H9 (cell line): ENCODE measurements at regions not wholly inside any gene's neighbourhood (a gene's known extent, or its start where the extent isn't known, plus 50 kb on each side); places are given as distances from the start of the nearest gene placed in this dataset.

Experiments
- DNase-seq: peaks from one replicate; pipeline ENCODE4 v3.0.0-alpha.2; 2017
- H2AFZ ChIP-seq: one replicate; pipeline ENCODE4 v1.6.1; 2013; ENCODE audit warnings: mild to moderate bottlenecking, low read length, control low read depth, moderate library complexity
- H2AK5ac ChIP-seq: 2 replicates; pipeline ENCODE4 v1.6.1; 2013; ENCODE audit warnings: low read length, control low read depth, mixed read lengths; ENCODE audit not compliant: insufficient read length
- H2BK120ac ChIP-seq: one replicate; pipeline ENCODE4 v1.6.1; 2013; ENCODE audit warnings: low read depth, mild to moderate bottlenecking, low read length, control low read depth, inconsistent platforms; ENCODE audit not compliant: poor library complexity, severe bottlenecking
- H2BK12ac ChIP-seq: 2 replicates; pipeline ENCODE4 v1.6.1; 2013; ENCODE audit warnings: low read length, control low read depth, mixed read lengths, low read depth; ENCODE audit not compliant: insufficient read length
- H2BK15ac ChIP-seq: 2 replicates; pipeline ENCODE4 v1.6.1; 2013; ENCODE audit warnings: low read depth, low read length, control low read depth
- H2BK20ac ChIP-seq: one replicate; pipeline ENCODE4 v1.6.1; 2013; ENCODE audit warnings: low read depth, mild to moderate bottlenecking, low read length, control low read depth, inconsistent platforms; ENCODE audit not compliant: poor library complexity, severe bottlenecking
- H2BK5ac ChIP-seq: 2 replicates; pipeline ENCODE4 v1.6.1; 2013; ENCODE audit warnings: low read length, control low read depth, mixed read lengths; ENCODE audit not compliant: insufficient read length
- H3K14ac ChIP-seq: 2 replicates; pipeline ENCODE4 v1.6.1; 2013; ENCODE audit warnings: low read length, control low read depth; ENCODE audit not compliant: insufficient read depth
- H3K18ac ChIP-seq: 2 replicates; pipeline ENCODE4 v1.6.1; 2013; ENCODE audit warnings: low read depth, mild to moderate bottlenecking, mixed read lengths, low read length, control low read depth; ENCODE audit not compliant: insufficient read length
- H3K23ac ChIP-seq: 2 replicates; pipeline ENCODE4 v1.6.1; 2013; ENCODE audit warnings: low read length, control low read depth, mixed read lengths, low read depth; ENCODE audit not compliant: insufficient read length
- H3K23me2 ChIP-seq: 2 replicates; pipeline ENCODE4 v1.6.1; 2013; ENCODE audit warnings: low read depth, mild to moderate bottlenecking, mixed read lengths, low read length, control low read depth; ENCODE audit not compliant: insufficient read length, poor library complexity, severe bottlenecking
- H3K27ac ChIP-seq: 2 replicates; pipeline ENCODE4 v1.5.1; 2013; ENCODE audit warnings: low read length, control low read depth, mixed read lengths, low read depth; ENCODE audit not compliant: insufficient read length
- H3K27me3 ChIP-seq: 2 replicates; pipeline ENCODE4 v1.6.1; 2013; ENCODE audit warnings: low read length, control low read depth, inconsistent platforms; ENCODE audit not compliant: insufficient read depth
- H3K4ac ChIP-seq: 2 replicates; pipeline ENCODE4 v1.6.1; 2013; ENCODE audit warnings: low read depth, mild to moderate bottlenecking, control low read depth, inconsistent platforms, low read length, moderate library complexity
- H3K4me1 ChIP-seq: 2 replicates; pipeline ENCODE4 v1.6.1; 2013; ENCODE audit warnings: low read length, control low read depth, inconsistent platforms; ENCODE audit not compliant: insufficient read depth
- H3K4me2 ChIP-seq: 2 replicates; pipeline ENCODE4 v1.6.1; 2013; ENCODE audit warnings: low read length, control low read depth, mixed read lengths; ENCODE audit not compliant: insufficient read length, insufficient read depth
- H3K56ac ChIP-seq: 2 replicates; pipeline ENCODE4 v1.6.1; 2013; ENCODE audit warnings: low read depth, mild to moderate bottlenecking, mixed read lengths, low read length, control low read depth; ENCODE audit not compliant: insufficient read length
- H3K79me1 ChIP-seq: 2 replicates; pipeline ENCODE4 v1.6.1; 2013; ENCODE audit warnings: low read depth, mild to moderate bottlenecking, moderate library complexity, low read length, control low read depth, inconsistent platforms; ENCODE audit not compliant: insufficient read depth, poor library complexity, severe bottlenecking
- H3K79me2 ChIP-seq: 2 replicates; pipeline ENCODE4 v1.6.1; 2013; ENCODE audit warnings: low read length, control low read depth, inconsistent platforms; ENCODE audit not compliant: insufficient read depth
- H3K9ac ChIP-seq: 2 replicates; pipeline ENCODE4 v1.6.1; 2013; ENCODE audit warnings: low read length, control low read depth, mixed read lengths; ENCODE audit not compliant: insufficient read length; ENCODE audit errors: extremely low read depth
- H3K9me3 ChIP-seq: one replicate; pipeline ENCODE4 v1.6.1; 2013; ENCODE audit warnings: low read depth, low read length, inconsistent platforms; ENCODE audit not compliant: control insufficient read depth
- H3T11ph ChIP-seq: one replicate; pipeline ENCODE4 v1.6.1; 2013; ENCODE audit warnings: mild to moderate bottlenecking, low read length, control low read depth, inconsistent platforms
- H4K20me1 ChIP-seq: one replicate; pipeline ENCODE4 v1.6.1; 2013; ENCODE audit not compliant: control insufficient read depth, insufficient read length, insufficient read depth
- H4K5ac ChIP-seq: 2 replicates; pipeline ENCODE4 v1.6.1; 2013; ENCODE audit warnings: low read depth, mild to moderate bottlenecking, mixed read lengths, low read length, control low read depth; ENCODE audit not compliant: insufficient read length
- H4K8ac ChIP-seq: replicated peaks from 2 replicates; pipeline ENCODE4 v1.6.1; 2013; ENCODE audit warnings: low read length, control low read depth, mixed read lengths, low read depth; ENCODE audit not compliant: insufficient read length
- H4K91ac ChIP-seq: 2 replicates; pipeline ENCODE4 v1.6.1; 2013; ENCODE audit warnings: low read depth, mild to moderate bottlenecking, moderate library complexity, mixed read lengths, low read length, control low read depth; ENCODE audit not compliant: insufficient read length
- H3K27ac Mint-ChIP-seq, 3 experiments: 2 replicates in 2 of 3; 3 replicates in 1 of 3; pipeline ENCODE4 v1.8.0; 2020 to 2021; ENCODE audit warnings: mixed read lengths in 3 of 3, mild to moderate bottlenecking in 1 of 3, moderate library complexity in 1 of 3
- H3K27me3 Mint-ChIP-seq: 2 replicates; pipeline ENCODE4 v1.8.0; 2021; ENCODE audit warnings: low read depth, mild to moderate bottlenecking, moderate library complexity, mixed read lengths
- H3K36me3 Mint-ChIP-seq, 3 experiments: 2 replicates in 2 of 3; 3 replicates in 1 of 3; pipeline ENCODE4 v1.8.0; 2020 to 2021; ENCODE audit warnings: low read depth in 3 of 3, mixed read lengths in 3 of 3; ENCODE audit not compliant: insufficient read depth in 1 of 3
- H3K4me1 Mint-ChIP-seq, 2 experiments: 2 replicates each; pipeline ENCODE4 v1.8.0; 2020; ENCODE audit warnings: mixed read lengths in 2 of 2
- H3K4me3 Mint-ChIP-seq, 2 experiments: 2 replicates in 1 of 2; 3 replicates in 1 of 2; pipeline ENCODE4 v1.8.0; 2020 to 2021; ENCODE audit warnings: mild to moderate bottlenecking in 2 of 2, mixed read lengths in 2 of 2, moderate library complexity in 1 of 2
- H3K9me3 Mint-ChIP-seq, 2 experiments: 2 replicates in 1 of 2; 3 replicates in 1 of 2; pipeline ENCODE4 v1.8.0; 2020; ENCODE audit warnings: mild to moderate bottlenecking in 2 of 2, mixed read lengths in 2 of 2, moderate library complexity in 1 of 2
- CTCF ChIP-seq: fragments of 200-600 bp; sonication (generic); conservative IDR thresholded peaks from 3 replicates; pipeline ENCODE4 v1.8.0; 2021; ENCODE audit warnings: antibody characterized with exemption, mild to moderate bottlenecking

- H3K9me3 ChIP-seq, result peaks cover 9% of the 10 kb centered on the region
- Mint-ChIP-seq H3K4me1 (peaks cover 2% of the 10 kb centered on the region in 2 experiments; a peak in 1 of 4 replicates), H3K4me3 (no peak overlapping the region), H3K27me3 (no peaks in the 10 kb centered on the region), H3K9me3 (peaks cover 48 to 64% of the 10 kb centered on the region in 2 experiments), H3K36me3 (peaks cover 7 to 13% (median 8%) of the 10 kb centered on the region in 3 experiments; a peak in 4 of 7 replicates), H3K27ac (no peak overlapping the region)
- no peak overlapping the region for H2AFZ ChIP-seq
- H4K91ac ChIP-seq, result no peak overlapping the region
- no peak overlapping the region for H4K8ac ChIP-seq
- no peak overlapping the region for H3K18ac ChIP-seq
- no peaks in the 10 kb centered on the region for H4K20me1 ChIP-seq
- no peak for DNase-seq
- no peak overlapping the region for H3K23ac ChIP-seq
- H2BK12ac ChIP-seq, result no peak overlapping the region
- no peak overlapping the region for H3K56ac ChIP-seq
- no peak overlapping the region for H4K5ac ChIP-seq
- H3K4me2 ChIP-seq, result no peak overlapping the region
- H3K79me1 ChIP-seq, result no peaks in the 10 kb centered on the region
- H3K4ac ChIP-seq, result no peak overlapping the region
- H3K14ac ChIP-seq, result no peak overlapping the region
- TF ChIP-seq CTCF, result no peak
- no peak overlapping the region for H2BK20ac ChIP-seq
- no peak overlapping the region for H2AK5ac ChIP-seq
- no peak overlapping the region for H2BK5ac ChIP-seq
- H3K79me2 ChIP-seq, result no peaks in the 10 kb centered on the region
- H3K27ac ChIP-seq, result no peak overlapping the region
- H3K23me2 ChIP-seq, result no peaks in the 10 kb centered on the region
- no peaks in the 10 kb centered on the region for H3K4me1 ChIP-seq
- H3K27me3 ChIP-seq, result no peaks in the 10 kb centered on the region
- no peak overlapping the region for H3T11ph ChIP-seq
- no peak overlapping the region for H2BK120ac ChIP-seq
- no peak overlapping the region for H2BK15ac ChIP-seq
- H3K9ac ChIP-seq, result no peak overlapping the region
Observed at GRCh38 chrX:79715448-79715847, 299.1 kb upstream of the TBX22 start.
